Ishikawa (cell line): ENCODE measurements at regions not wholly inside any gene's neighbourhood (a gene's known extent, or its start where the extent isn't known, plus 50 kb on each side); places are given as distances from the start of the nearest gene placed in this dataset.

Experiments
- CEBPB ChIP-seq: IDR thresholded peaks from 2 replicates; pipeline ENCODE4 v1.6.1; 2012
- CREB1 ChIP-seq: IDR thresholded peaks from 2 replicates; pipeline ENCODE4 v1.6.1; 2012; ENCODE audit warnings: low read depth
- EGR1 ChIP-seq: IDR thresholded peaks from 2 replicates; pipeline ENCODE4 v1.6.1; 2012
- EP300 ChIP-seq: IDR thresholded peaks from 2 replicates; pipeline ENCODE4 v1.6.1; 2012; ENCODE audit warnings: borderline replicate concordance
- FOXM1 ChIP-seq: IDR thresholded peaks from 2 replicates; pipeline ENCODE4 v1.6.1; 2012; ENCODE audit warnings: low read depth, borderline replicate concordance
- NFIC ChIP-seq: IDR thresholded peaks from 2 replicates; pipeline ENCODE4 v1.6.1; 2012
- RAD21 ChIP-seq: IDR thresholded peaks from 2 replicates; pipeline ENCODE4 v1.6.1; 2012; ENCODE audit warnings: low read depth
- TAF1 ChIP-seq: IDR thresholded peaks from 2 replicates; pipeline ENCODE4 v1.6.1; 2012; ENCODE audit warnings: low read depth, mild to moderate bottlenecking
- TCF12 ChIP-seq: IDR thresholded peaks from 2 replicates; pipeline ENCODE4 v1.6.1; 2012; ENCODE audit warnings: low read depth
- TEAD4 ChIP-seq: IDR thresholded peaks from 2 replicates; pipeline ENCODE4 v1.6.1; 2012
- YY1 ChIP-seq: IDR thresholded peaks from 2 replicates; pipeline ENCODE4 v1.6.1; 2012; ENCODE audit warnings: low read depth
- ZBTB7A ChIP-seq: IDR thresholded peaks from 2 replicates; pipeline ENCODE4 v1.6.1; 2012; ENCODE audit warnings: low read depth
- TF ChIP-seq, protein P1 (sequence below): IDR thresholded peaks from 2 replicates; pipeline ENCODE4 v1.6.1; 2012
- TF ChIP-seq, protein P2 (sequence below): IDR thresholded peaks from 2 replicates; pipeline ENCODE4 v1.6.1; 2012; ENCODE audit warnings: low read depth, mild to moderate bottlenecking
- TF ChIP-seq, protein P3 (sequence below): IDR thresholded peaks from 2 replicates; pipeline ENCODE4 v1.6.1; 2012

DNA sequence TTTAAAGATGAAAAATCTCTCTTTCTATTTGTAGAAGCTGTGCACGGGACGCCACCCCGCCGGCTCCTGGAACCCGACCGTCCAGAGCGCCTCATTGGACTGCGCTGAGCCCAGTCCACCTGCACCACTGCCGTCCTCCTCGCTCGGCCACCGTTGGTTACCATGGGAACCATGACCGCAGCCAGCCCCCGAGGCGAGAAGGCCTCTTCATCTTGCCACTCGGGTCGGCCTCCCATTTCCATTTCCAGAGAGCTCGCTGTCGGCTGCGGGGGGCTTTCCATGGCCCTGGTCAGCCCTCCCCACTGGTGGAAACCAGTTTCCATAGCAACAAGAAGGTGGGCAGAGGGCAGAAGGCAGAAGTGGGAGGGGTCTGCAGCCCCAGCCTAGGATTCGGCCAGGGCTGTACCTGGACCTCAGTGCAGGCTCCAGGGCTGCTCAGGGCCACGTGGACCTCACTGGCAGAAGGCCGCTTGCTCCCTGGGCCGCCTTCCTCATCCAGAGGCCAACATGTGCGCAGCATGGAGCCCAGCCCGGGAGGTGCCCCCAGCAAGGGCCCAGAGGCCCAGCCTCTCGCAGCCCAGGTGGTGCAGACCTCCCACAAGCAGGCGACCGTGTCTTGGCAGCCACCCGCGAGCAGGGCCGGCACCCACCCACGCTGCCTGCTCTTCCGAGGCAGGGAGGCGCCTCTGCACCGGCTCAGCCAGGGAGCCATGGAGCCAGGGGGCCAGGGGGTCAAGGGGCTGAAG is 283.5 kb upstream of the PPP2R2D start:
- TF ChIP-seq, protein P1, sequence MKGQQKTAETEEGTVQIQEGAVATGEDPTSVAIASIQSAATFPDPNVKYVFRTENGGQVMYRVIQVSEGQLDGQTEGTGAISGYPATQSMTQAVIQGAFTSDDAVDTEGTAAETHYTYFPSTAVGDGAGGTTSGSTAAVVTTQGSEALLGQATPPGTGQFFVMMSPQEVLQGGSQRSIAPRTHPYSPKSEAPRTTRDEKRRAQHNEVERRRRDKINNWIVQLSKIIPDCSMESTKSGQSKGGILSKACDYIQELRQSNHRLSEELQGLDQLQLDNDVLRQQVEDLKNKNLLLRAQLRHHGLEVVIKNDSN, result no peak

DNA sequence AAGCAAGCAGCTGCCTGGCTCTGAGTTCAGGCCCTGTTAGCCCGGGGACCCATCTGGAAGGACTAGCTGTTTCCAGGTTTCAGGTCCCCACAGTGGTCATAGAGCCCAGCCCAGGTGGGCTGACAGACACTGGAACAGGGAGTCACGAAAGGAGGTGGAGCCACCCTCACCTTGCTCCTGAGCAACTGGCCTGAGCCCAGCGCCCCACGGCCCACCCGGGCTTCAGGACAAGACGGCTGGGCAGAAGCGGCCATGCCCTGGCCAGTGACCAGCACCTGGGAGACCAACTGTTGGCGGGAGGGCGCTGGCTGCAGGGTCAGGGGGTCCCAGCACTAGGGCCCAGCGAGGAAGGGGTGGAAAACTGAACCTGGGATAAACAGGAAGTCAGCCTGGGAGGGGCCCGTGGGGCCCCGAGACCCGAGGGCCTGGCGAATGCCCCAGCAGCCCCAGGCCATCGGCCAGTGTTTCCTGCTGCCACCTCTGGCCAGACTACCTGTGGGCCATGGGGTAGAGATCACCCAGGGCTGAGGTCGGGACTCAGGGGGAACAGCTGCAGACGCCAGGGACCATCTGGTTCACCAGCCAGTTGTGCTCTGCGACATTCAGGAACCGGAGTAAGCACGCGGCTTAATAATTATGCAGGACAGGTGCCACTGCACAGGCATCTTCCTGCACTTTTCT is 282.1 kb upstream of the PPP2R2D start:
- no peak for TF ChIP-seq NFIC
- no peak for TF ChIP-seq TEAD4
- TF ChIP-seq, protein P2, sequence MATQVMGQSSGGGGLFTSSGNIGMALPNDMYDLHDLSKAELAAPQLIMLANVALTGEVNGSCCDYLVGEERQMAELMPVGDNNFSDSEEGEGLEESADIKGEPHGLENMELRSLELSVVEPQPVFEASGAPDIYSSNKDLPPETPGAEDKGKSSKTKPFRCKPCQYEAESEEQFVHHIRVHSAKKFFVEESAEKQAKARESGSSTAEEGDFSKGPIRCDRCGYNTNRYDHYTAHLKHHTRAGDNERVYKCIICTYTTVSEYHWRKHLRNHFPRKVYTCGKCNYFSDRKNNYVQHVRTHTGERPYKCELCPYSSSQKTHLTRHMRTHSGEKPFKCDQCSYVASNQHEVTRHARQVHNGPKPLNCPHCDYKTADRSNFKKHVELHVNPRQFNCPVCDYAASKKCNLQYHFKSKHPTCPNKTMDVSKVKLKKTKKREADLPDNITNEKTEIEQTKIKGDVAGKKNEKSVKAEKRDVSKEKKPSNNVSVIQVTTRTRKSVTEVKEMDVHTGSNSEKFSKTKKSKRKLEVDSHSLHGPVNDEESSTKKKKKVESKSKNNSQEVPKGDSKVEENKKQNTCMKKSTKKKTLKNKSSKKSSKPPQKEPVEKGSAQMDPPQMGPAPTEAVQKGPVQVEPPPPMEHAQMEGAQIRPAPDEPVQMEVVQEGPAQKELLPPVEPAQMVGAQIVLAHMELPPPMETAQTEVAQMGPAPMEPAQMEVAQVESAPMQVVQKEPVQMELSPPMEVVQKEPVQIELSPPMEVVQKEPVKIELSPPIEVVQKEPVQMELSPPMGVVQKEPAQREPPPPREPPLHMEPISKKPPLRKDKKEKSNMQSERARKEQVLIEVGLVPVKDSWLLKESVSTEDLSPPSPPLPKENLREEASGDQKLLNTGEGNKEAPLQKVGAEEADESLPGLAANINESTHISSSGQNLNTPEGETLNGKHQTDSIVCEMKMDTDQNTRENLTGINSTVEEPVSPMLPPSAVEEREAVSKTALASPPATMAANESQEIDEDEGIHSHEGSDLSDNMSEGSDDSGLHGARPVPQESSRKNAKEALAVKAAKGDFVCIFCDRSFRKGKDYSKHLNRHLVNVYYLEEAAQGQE, result no peak
- no peak for TF ChIP-seq CEBPB
- TF ChIP-seq RAD21, result no peak
- no peak for TF ChIP-seq TAF1
- TF ChIP-seq FOXM1, result no peak
- TF ChIP-seq, protein P1, result no peak
- TF ChIP-seq CREB1, result no peak
- TF ChIP-seq, protein P3, sequence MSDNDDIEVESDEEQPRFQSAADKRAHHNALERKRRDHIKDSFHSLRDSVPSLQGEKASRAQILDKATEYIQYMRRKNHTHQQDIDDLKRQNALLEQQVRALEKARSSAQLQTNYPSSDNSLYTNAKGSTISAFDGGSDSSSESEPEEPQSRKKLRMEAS, result no peak
- no peak for TF ChIP-seq ZBTB7A
- no peak for TF ChIP-seq EGR1
- no peak for TF ChIP-seq YY1

DNA sequence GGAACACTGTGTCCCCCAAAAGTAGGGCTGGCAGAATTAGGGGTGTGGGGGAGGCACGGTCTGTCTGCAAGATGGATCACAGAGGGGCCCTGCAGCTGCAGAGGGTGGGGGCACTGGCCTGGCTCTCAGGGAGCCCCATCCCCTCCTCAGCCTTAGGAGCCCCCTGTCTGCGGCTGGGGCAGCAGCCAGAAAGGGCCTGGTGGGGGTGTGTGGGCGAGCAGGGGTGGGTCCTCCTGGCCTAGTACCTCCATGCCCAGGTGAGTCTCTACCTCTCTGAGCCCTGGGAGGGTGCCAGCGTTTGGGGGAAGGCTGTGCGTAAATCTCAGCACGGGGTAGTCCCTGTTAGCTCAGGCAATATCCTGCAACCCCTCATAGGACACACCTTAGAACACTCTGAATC is 280.5 kb upstream of the PPP2R2D start:
- no peak for TF ChIP-seq YY1
- no peak for TF ChIP-seq EP300
- TF ChIP-seq TCF12, result no peak
- TF ChIP-seq, protein P1, result no peak
- no peak for TF ChIP-seq ZBTB7A
- no peak for TF ChIP-seq EGR1
- TF ChIP-seq FOXM1, result no peak
- TF ChIP-seq, protein P2, result no peak
- no peak for TF ChIP-seq TAF1
- no peak for TF ChIP-seq CREB1
- no peak for TF ChIP-seq NFIC
- TF ChIP-seq CEBPB, result no peak
- no peak for TF ChIP-seq TEAD4
- TF ChIP-seq, protein P3, result no peak
- TF ChIP-seq RAD21, result no peak

DNA sequence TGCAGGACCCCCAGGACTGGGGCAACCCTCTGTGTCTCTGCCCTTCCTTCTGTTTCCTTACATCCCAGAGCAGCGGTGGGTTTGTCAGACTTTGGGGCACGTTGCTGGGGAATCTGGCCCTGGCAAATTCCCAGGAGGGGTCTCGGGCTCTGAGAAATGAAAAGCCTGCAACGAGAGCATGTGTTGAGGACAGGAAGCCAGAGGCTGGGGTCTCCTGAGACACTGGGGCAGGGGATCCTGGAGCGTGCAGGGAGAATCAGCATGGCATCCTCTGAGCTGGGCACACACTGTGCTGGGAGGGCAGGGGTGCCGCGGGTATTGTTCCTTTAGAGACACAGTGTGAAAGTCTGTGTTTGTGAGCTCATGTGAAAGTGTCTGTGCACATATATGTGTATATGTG is 279.9 kb upstream of the PPP2R2D start:
- TF ChIP-seq EGR1 (no peak), TAF1 (no peak), YY1 (no peak), NFIC (no peak), RAD21 (no peak), TCF12 (no peak), CEBPB (no peak), ZBTB7A (no peak)
- TF ChIP-seq, protein P3, result no peak
- TF ChIP-seq, protein P2, result no peak
- TF ChIP-seq, protein P1, result no peak
